SK-N-SH (cell line): ENCODE measurements at regions not wholly inside any gene's neighbourhood (a gene's known extent, or its start where the extent isn't known, plus 50 kb on each side); places are given as distances from the start of the nearest gene placed in this dataset.

Experiments used
- CTCF ChIA-PET: fragments of 300-600, 350-600 bp; formaldehyde crosslinking; extraction: SDS; loops from one replicate; lab custom pipeline; 2021; lab: Yijun Ruan, JAX
- POLR2A ChIA-PET: fragments of 350-600 bp; sonication (Branson Sonifier 250); formaldehyde crosslinking; extraction: SDS; loops from one replicate; lab custom pipeline; 2020; ENCODE audit warnings: antibody characterized with exemption, inconsistent platforms; lab: Yijun Ruan, JAX
- DNase-seq: peaks from one replicate; pipeline ENCODE4 v3.0.0; 2012
- H2AFZ ChIP-seq: fragments of 200-600 bp; sonication (generic); 2 replicates; pipeline ENCODE4 v1.8.1; 2016; ENCODE audit warnings: antibody characterized with exemption, mild to moderate bottlenecking, low read depth
- H3F3A ChIP-seq: fragments of 200-600 bp; sonication (generic); replicated peaks from 2 replicates; pipeline ENCODE3; 2016; ENCODE audit warnings: antibody characterized with exemption, mild to moderate bottlenecking; ENCODE audit not compliant: insufficient read depth
- H3K27ac ChIP-seq, 2 experiments: fragments of 200-500 bp in 1 of 2; fragments of 200-600 bp in 1 of 2; sonication (Bioruptor generic) in 1 of 2; sonication (generic), shearing (Covaris generic) in 1 of 2; 2 replicates each; pipeline versions ENCODE4 v1.5.1 to v1.6.1; 2014 to 2016; ENCODE audit warnings: low read depth in 2 of 2, inconsistent platforms in 1 of 2, low read length in 1 of 2, mild to moderate bottlenecking in 1 of 2, mixed read lengths in 1 of 2
- H3K27me3 ChIP-seq: fragments of 200-600 bp; sonication (generic), shearing (Covaris generic); 2 replicates; pipeline ENCODE4 v1.6.1; 2016; ENCODE audit warnings: mixed run types; ENCODE audit not compliant: insufficient read depth
- H3K36me3 ChIP-seq, 2 experiments: fragments of 200-500 bp in 1 of 2; fragments of 200-600 bp in 1 of 2; sonication (Bioruptor generic) in 1 of 2; sonication (generic) in 1 of 2; replicated peaks in 1 of 2; 2 replicates each; pipeline versions ENCODE3 to v1.5.1; 2014 to 2016; ENCODE audit warnings: low read length in 1 of 2, mild to moderate bottlenecking in 1 of 2; ENCODE audit not compliant: insufficient read depth in 2 of 2, control insufficient read depth in 1 of 2
- H3K4me1 ChIP-seq, 2 experiments: fragments of 200-500 bp in 1 of 2; fragments of 200-600 bp in 1 of 2; sonication (Bioruptor generic) in 1 of 2; sonication (generic), shearing (Covaris generic) in 1 of 2; 2 replicates each; pipeline versions ENCODE4 v1.5.1 to v1.6.1; 2014 to 2016; ENCODE audit warnings: low read depth in 1 of 2, low read length in 1 of 2, mixed run types in 1 of 2; ENCODE audit not compliant: insufficient read depth in 2 of 2, control insufficient read depth in 1 of 2
- H3K4me2 ChIP-seq: fragments of 200-600 bp; sonication (generic), shearing (Covaris generic); 2 replicates; pipeline ENCODE4 v1.6.1; 2017; ENCODE audit warnings: mixed run types
- H3K4me3 ChIP-seq, 2 experiments: fragments of 200-500 bp in 1 of 2; fragments of 200-600 bp in 1 of 2; sonication (Bioruptor generic) in 1 of 2; sonication (generic), shearing (Covaris generic) in 1 of 2; 2 replicates each; pipeline versions ENCODE4 v1.5.1 to v1.8.1; 2014 to 2016; ENCODE audit warnings: low read depth in 2 of 2, inconsistent platforms in 1 of 2, low read length in 1 of 2, mild to moderate bottlenecking in 1 of 2, mixed read lengths in 1 of 2, moderate library complexity in 1 of 2
- H3K79me2 ChIP-seq: fragments of 200-600 bp; sonication (generic); 2 replicates; pipeline ENCODE4 v1.8.1; 2017; ENCODE audit warnings: mild to moderate bottlenecking; ENCODE audit not compliant: insufficient read depth
- H3K9ac ChIP-seq: fragments of 200-600 bp; sonication (generic); 2 replicates; pipeline ENCODE4 v1.6.1; 2017; ENCODE audit warnings: mixed run types
- H3K9me2 ChIP-seq: fragments of 200-600 bp; sonication (generic); 2 replicates; pipeline ENCODE4 v1.6.1; 2017; ENCODE audit warnings: mixed run types
- H3K9me3 ChIP-seq: fragments of 200-600 bp; sonication (generic); 2 replicates; pipeline ENCODE4 v1.6.1; 2017; ENCODE audit warnings: mixed run types, mild to moderate bottlenecking, moderate library complexity
- H4K20me1 ChIP-seq: fragments of 200-600 bp; sonication (generic); 2 replicates; pipeline ENCODE4 v1.6.1; 2017; ENCODE audit warnings: mild to moderate bottlenecking, mixed run types; ENCODE audit not compliant: insufficient read depth
- CHD2 ChIP-seq: fragments of 150-350 bp; IDR thresholded peaks from 2 replicates; pipeline ENCODE4 v1.6.1; 2018; ENCODE audit warnings: low read length; ENCODE audit not compliant: partially characterized antibody
- EP300 ChIP-seq, 2 experiments: IDR thresholded peaks; 2 replicates each; pipeline versions ENCODE4 v1.4.0 to v1.6.1; 2012; ENCODE audit warnings: borderline replicate concordance in 1 of 2, low read depth in 1 of 2, low read length in 1 of 2
- FOSL2 ChIP-seq: IDR thresholded peaks from 2 replicates; pipeline ENCODE4 v1.4.0; 2012; ENCODE audit warnings: low read depth, mild to moderate bottlenecking, moderate library complexity, borderline replicate concordance
- FOXJ3 ChIP-seq: sonication (generic); formaldehyde crosslinking; IDR thresholded peaks from 2 replicates; pipeline ENCODE4 v1.5.1; 2020; ENCODE audit warnings: mild to moderate bottlenecking, missing genetic modification reagents
- GATA2 ChIP-seq: sonication (generic); formaldehyde crosslinking; IDR thresholded peaks from 2 replicates; pipeline ENCODE4 v1.5.0; 2020; ENCODE audit warnings: mild to moderate bottlenecking, missing genetic modification reagents
- JUND ChIP-seq: IDR thresholded peaks from 2 replicates; pipeline ENCODE4 v1.4.0; 2012
- MEF2A ChIP-seq: IDR thresholded peaks from 2 replicates; pipeline ENCODE4 v1.4.0; 2012; ENCODE audit warnings: low read depth, borderline replicate concordance
- MXI1 ChIP-seq: IDR thresholded peaks from 2 replicates; pipeline ENCODE4 v1.6.1; 2012; ENCODE audit warnings: mild to moderate bottlenecking, low read depth, low read length, improper control_type of control experiment
- NFIC ChIP-seq: IDR thresholded peaks from 2 replicates; pipeline ENCODE4 v1.4.0; 2012; ENCODE audit warnings: borderline replicate concordance
- NRF1 ChIP-seq: IDR thresholded peaks from 2 replicates; pipeline ENCODE4 v1.6.1; 2012; ENCODE audit warnings: low read depth, mild to moderate bottlenecking, low read length
- REST ChIP-seq: IDR thresholded peaks from 2 replicates; pipeline ENCODE4 v1.6.1; 2012; ENCODE audit warnings: mild to moderate bottlenecking, low read depth, low read length, moderate library complexity
- RFX5 ChIP-seq: IDR thresholded peaks from 2 replicates; pipeline ENCODE4 v1.6.1; 2012; ENCODE audit warnings: mild to moderate bottlenecking, improper control_type of control experiment, low read length
- SIN3A ChIP-seq: IDR thresholded peaks from 2 replicates; pipeline ENCODE4 v1.6.1; 2012; ENCODE audit warnings: low read depth, mild to moderate bottlenecking, low read length, moderate library complexity, borderline replicate concordance
- SMC3 ChIP-seq: IDR thresholded peaks from 2 replicates; pipeline ENCODE4 v1.6.1; 2012; ENCODE audit warnings: low read depth, low read length, improper control_type of control experiment
- TAF1 ChIP-seq: IDR thresholded peaks from 2 replicates; pipeline ENCODE4 v1.6.1; 2012; ENCODE audit warnings: low read depth, mild to moderate bottlenecking, low read length, moderate library complexity, borderline replicate concordance
- TCF12 ChIP-seq: IDR thresholded peaks from 2 replicates; pipeline ENCODE4 v1.4.0; 2012
- TEAD4 ChIP-seq: IDR thresholded peaks from 2 replicates; pipeline ENCODE4 v1.4.0; 2012; ENCODE audit warnings: mild to moderate bottlenecking, borderline replicate concordance; ENCODE audit not compliant: insufficient read depth
- USF1 ChIP-seq: IDR thresholded peaks from 2 replicates; pipeline ENCODE4 v1.4.0; 2012; ENCODE audit warnings: low read depth, borderline replicate concordance
- WGBS: methylation state at CpG from one replicate; pipeline ENCODE4 v1.1.6; 2017; ENCODE audit warnings: low lambda C conversion rate; 5-methylcytosine and 5-hydroxymethylcytosine counted together

- ChIA-PET CTCF (no interaction called here), POLR2A (no interaction called here)
- no peak for DNase-seq
- Histone ChIP-seq H3K4me3 (no peak overlapping the region), H3K79me2 (no peaks in the 10 kb centered on the region), H3K4me1 (no peaks in the 10 kb centered on the region), H3K36me3 (no peaks in the 10 kb centered on the region), H3K9me2 (no peaks in the 10 kb centered on the region), H3K4me2 (no peak overlapping the region), H3K27me3 (no peaks in the 10 kb centered on the region), H3K27ac (no peak overlapping the region), H2AFZ (no peak overlapping the region), H4K20me1 (no peaks in the 10 kb centered on the region), H3F3A (no peaks in the 10 kb centered on the region), H3K9me3 (no peaks in the 10 kb centered on the region), H3K9ac (no peak overlapping the region)
- 69% methylated on average over 1 of the region's 1 CpG for WGBS
- TF ChIP-seq SIN3A (no peak), SMC3 (no peak), USF1 (no peak), FOSL2 (no peak), MEF2A (no peak), EP300 (IDR thresholded peaks at IDR 0.05; ENCODE audit: borderline replicate concordance in 1 of 2, low read depth in 1 of 2, low read length in 1 of 2) (no peak), MXI1 (no peak), TCF12 (no peak), JUND (no peak), NRF1 (no peak), CHD2 (no peak), GATA2 (CRISPR knock-in tag) (no peak), TEAD4 (no peak), RFX5 (no peak), NFIC (no peak), TAF1 (no peak), FOXJ3 (CRISPR knock-in tag) (no peak), REST (no peak)
These were observed 2099.8 kb downstream of the MRPL39 start for GRCh38 chr21:23507501-23507900.
